DND-41 (cell line): ENCODE measurements at regions not wholly inside any gene's neighbourhood (a gene's known extent, or its start where the extent isn't known, plus 50 kb on each side); places are given as distances from the start of the nearest gene placed in this dataset.
"Not testable (repeated sequence)": the region's sequence is repeated elsewhere in the genome, so short reads cannot be mapped to it uniquely, and the experiment has no call there.

Experiments used
- ATAC-seq: fragments of 200-7000 bp; cut with Tn5 transposase; 3 replicates; pipeline ENCODE4 v1.9.1; 2021; ENCODE audit warnings: low read depth; ENCODE audit not compliant: insufficient read depth
- DNase-seq: peaks from one replicate; pipeline ENCODE4 v3.0.0-alpha.2; 2020
- H2AFZ ChIP-seq: 2 replicates; pipeline ENCODE4 v1.6.0; 2012; ENCODE audit warnings: low read depth, low read length
- H3K27ac ChIP-seq: 2 replicates; pipeline ENCODE4 v1.5.1; 2012; ENCODE audit warnings: low read length, inconsistent platforms
- H3K27me3 ChIP-seq: fragments of 200-600 bp; sonication (generic); 2 replicates; pipeline ENCODE4 v1.6.0; 2012; ENCODE audit warnings: low read length, mild to moderate bottlenecking, inconsistent platforms; ENCODE audit not compliant: insufficient read depth, poor library complexity
- H3K36me3 ChIP-seq: 2 replicates; pipeline ENCODE4 v1.5.1; 2012; ENCODE audit warnings: low read length, inconsistent platforms; ENCODE audit not compliant: insufficient read depth
- H3K4me1 ChIP-seq: 2 replicates; pipeline ENCODE4 v1.5.1; 2012; ENCODE audit warnings: mild to moderate bottlenecking, low read length; ENCODE audit not compliant: insufficient read depth
- H3K4me2 ChIP-seq: 2 replicates; pipeline ENCODE4 v1.6.0; 2012; ENCODE audit warnings: mild to moderate bottlenecking, moderate library complexity, low read length, inconsistent platforms; ENCODE audit not compliant: insufficient read depth
- H3K4me3 ChIP-seq, 2 experiments: fragments of 200-600 bp in 1 of 2; shearing (Covaris generic) in 1 of 2; 2 replicates each; pipeline ENCODE4 v1.5.1; 2012 to 2016; ENCODE audit warnings: inconsistent platforms in 2 of 2, low read length in 2 of 2, mild to moderate bottlenecking in 2 of 2, low read depth in 1 of 2, moderate library complexity in 1 of 2
- H3K79me2 ChIP-seq: 2 replicates; pipeline ENCODE4 v1.6.0; 2012; ENCODE audit warnings: low read length, inconsistent platforms; ENCODE audit not compliant: insufficient read depth
- H3K9ac ChIP-seq: 2 replicates; pipeline ENCODE4 v1.6.0; 2012; ENCODE audit warnings: low read depth, mild to moderate bottlenecking, inconsistent platforms, low read length, moderate library complexity
- H3K9me3 ChIP-seq: 2 replicates; pipeline ENCODE4 v1.5.1; 2012; ENCODE audit warnings: low read length, moderate library complexity, mild to moderate bottlenecking, inconsistent platforms; ENCODE audit not compliant: insufficient read depth, severe bottlenecking
- H4K20me1 ChIP-seq: 2 replicates; pipeline ENCODE4 v1.6.0; 2012; ENCODE audit warnings: low read length; ENCODE audit not compliant: insufficient read depth
- CTCF ChIP-seq: IDR thresholded peaks from 2 replicates; pipeline ENCODE4 v1.5.1; 2012; ENCODE audit warnings: borderline replicate concordance, low read length, moderate library complexity, mild to moderate bottlenecking; ENCODE audit not compliant: poor library complexity, severe bottlenecking; ENCODE audit errors: extremely low read depth
- EZH2 ChIP-seq: IDR thresholded peaks from 3 replicates; pipeline ENCODE4 v1.6.1; 2012; ENCODE audit warnings: borderline replicate concordance, low read depth, mild to moderate bottlenecking, moderate library complexity, low read length, inconsistent platforms; ENCODE audit not compliant: severe bottlenecking

GRCh38 chr12:34406996-34407300, 384.7 kb downstream of the ALG10 start:
- H3K27ac ChIP-seq: no peak overlapping the region
- no peaks in the 10 kb centered on the region for H3K36me3 ChIP-seq
- ATAC-seq (no peak), DNase-seq (no peak)
- H2AFZ ChIP-seq: no peak overlapping the region
- no peaks in the 10 kb centered on the region for H4K20me1 ChIP-seq
- TF ChIP-seq CTCF: no peak
- TF ChIP-seq EZH2: no peak
- H3K9me3 ChIP-seq: peaks cover 46% of the 10 kb centered on the region
- H3K79me2 ChIP-seq: no peaks in the 10 kb centered on the region
- H3K4me1 ChIP-seq: no peaks in the 10 kb centered on the region
- no peak overlapping the region for H3K4me2 ChIP-seq
- H3K27me3 ChIP-seq: no peaks in the 10 kb centered on the region
- no peak overlapping the region for H3K4me3 ChIP-seq
- no peak overlapping the region for H3K9ac ChIP-seq

- H3K27me3 ChIP-seq: no peaks in the 10 kb centered on the region
- H3K36me3 ChIP-seq: no peaks in the 10 kb centered on the region
- ATAC-seq (no peak), DNase-seq (no peak)
- no peak overlapping the region for H3K4me2 ChIP-seq
- no peak overlapping the region for H3K4me3 ChIP-seq
- peaks cover 43% of the 10 kb centered on the region for H3K9me3 ChIP-seq
- no peak overlapping the region for H3K9ac ChIP-seq
- H3K27ac ChIP-seq: no peak overlapping the region
- no peak overlapping the region for H2AFZ ChIP-seq
- no peaks in the 10 kb centered on the region for H3K79me2 ChIP-seq
- TF ChIP-seq CTCF (no peak), EZH2 (no peak)
- H3K4me1 ChIP-seq: no peaks in the 10 kb centered on the region
- H4K20me1 ChIP-seq: no peaks in the 10 kb centered on the region
Observed at GRCh38 chr12:34407813-34408212, 385.5 kb downstream of the ALG10 start.

GRCh38 chr12:34431509-34431908, 409.2 kb downstream of the ALG10 start:
- H3K4me1 ChIP-seq, H3K36me3 ChIP-seq, DNase-seq, H3K27ac ChIP-seq, H3K9ac ChIP-seq, H4K20me1 ChIP-seq, ATAC-seq, H3K27me3 ChIP-seq, H3K4me2 ChIP-seq, H3K79me2 ChIP-seq, H2AFZ ChIP-seq, H3K4me3 ChIP-seq: not testable (repeated sequence)
- peaks cover 11% of the 10 kb centered on the region for H3K9me3 ChIP-seq
